NCI-H1417 (cell line): ENCODE measurements at regions not wholly inside any gene's neighbourhood (a gene's known extent, or its start where the extent isn't known, plus 50 kb on each side); places are given as distances from the start of the nearest gene placed in this dataset.
"Not testable (repeated sequence)": the region's sequence is repeated elsewhere in the genome, so short reads cannot be mapped to it uniquely, and the experiment has no call there.

ENCODE experiments used
- DNase-seq, 3 experiments: peaks; one replicate each; lab custom pipeline; 2025; lab: John Stamatoyannopoulos, UW

DNA sequence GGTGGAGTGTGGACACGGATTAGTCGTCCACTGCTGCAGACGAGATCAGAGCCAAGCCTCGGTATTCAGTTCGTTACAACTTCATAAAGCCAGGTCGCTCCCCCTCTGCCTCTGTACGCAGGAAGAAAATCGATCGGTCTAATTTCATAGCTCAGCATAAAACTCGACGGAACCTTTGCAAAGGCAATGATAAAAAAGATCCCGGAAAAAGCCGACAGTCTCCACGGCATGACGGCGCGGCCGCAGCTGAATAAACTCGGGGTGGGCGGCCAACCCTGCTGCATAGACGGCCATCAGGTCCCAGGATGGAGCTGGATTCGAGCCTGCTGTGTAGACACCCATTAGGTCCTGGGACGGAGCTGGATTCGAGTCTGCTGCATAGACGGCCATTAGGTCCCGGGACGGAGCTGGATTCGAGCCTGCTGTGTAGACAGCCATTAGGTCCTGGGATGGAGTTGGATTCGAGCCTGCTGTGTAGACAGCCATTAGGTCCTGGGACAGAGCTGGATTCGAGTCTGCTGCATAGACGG, 113.8 kb upstream of the PPP2R3B start:
- no peak for DNase-seq

DNA sequence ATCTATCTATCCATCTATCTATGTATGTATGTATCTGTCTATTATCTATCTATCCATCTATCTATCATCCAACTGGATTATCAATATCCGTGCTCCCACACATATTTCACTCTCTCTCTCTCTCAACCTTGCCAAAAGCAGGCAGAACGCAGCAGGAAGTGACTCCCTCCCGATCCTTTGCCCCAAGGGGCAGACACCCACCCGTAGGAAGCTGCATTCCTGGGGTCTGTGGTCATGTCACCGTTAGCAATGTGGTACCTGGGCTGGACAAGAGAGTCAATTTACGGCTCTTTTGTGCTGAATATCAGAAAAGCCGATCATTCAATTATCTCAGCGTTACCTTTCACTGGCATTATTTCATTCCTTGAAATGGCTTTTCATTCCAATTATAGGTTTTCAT, 119.6 kb upstream of the PPP2R3B start:
- DNase-seq = no peak

GRCh38 chrX:508163-508562, 121.5 kb upstream of the PPP2R3B start:
- DNase-seq = no peak

DNA sequence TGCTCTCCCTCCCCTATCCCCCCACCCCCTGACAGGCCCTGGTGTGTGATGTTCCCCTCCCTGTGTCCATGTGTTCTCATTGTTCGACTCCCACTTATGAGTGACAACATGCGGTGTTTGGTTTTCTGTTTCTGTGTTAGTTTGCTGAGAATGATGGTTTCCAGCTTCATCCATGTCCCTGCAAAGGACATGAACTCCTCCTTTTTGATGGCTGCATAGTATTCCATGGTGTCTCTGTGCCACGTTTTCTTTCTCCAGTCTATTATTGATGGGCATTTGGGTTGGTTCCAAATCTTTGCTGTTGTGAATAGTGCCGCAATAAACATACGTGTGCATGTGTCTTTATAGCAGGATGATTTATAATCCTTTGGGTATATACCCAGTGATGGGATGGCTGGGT, 121.8 kb upstream of the SHOX start:
- DNase-seq = not testable (repeated sequence)

GRCh38 chrX:511089-511488, 119.5 kb upstream of the SHOX start:
- DNase-seq = not testable (repeated sequence)

DNA sequence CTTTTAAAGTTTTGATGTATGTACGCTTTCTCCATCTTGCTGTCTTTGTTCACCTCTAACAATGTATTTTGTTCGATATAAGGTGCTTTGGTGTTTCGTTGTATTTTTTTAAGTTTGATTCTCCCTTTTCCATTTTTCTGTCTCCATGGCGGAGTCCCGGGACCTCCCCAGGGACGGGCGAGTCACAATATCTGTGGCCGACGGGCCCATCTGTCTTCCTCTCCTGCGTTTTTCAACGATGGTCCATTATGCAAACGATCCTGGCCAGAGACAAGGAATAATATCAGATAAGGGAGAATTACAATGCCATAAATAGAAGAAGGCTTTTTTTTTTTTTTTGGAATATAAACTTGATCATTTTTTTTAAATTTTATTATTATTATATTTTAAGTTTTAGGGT, 112.3 kb upstream of the SHOX start:
- no peak for DNase-seq

GRCh38 chrX:519741-520140, 110.8 kb upstream of the SHOX start:
- DNase-seq = no peak

DNA sequence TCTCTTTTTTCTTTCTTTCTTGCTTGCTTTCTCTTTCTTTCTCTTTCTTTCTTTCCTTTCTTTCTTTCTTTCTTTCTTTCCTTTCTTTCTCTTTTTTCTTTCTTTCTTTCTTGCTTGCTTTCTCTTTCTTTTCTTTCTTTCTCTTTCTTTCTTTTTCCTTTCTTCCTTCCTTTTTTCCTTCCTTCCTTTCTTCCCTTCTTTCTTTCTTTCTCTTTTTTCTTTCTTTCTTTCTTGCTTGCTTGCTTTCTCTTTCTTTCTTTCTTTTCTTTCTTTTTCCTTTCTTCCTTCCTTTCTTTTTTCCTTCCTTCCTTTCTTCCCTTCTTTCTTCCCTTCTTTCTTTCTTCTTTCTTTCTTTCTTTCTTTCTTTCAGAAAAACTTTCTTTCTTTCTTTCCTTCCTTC, 108.1 kb upstream of the SHOX start:
- no peak for DNase-seq

DNA sequence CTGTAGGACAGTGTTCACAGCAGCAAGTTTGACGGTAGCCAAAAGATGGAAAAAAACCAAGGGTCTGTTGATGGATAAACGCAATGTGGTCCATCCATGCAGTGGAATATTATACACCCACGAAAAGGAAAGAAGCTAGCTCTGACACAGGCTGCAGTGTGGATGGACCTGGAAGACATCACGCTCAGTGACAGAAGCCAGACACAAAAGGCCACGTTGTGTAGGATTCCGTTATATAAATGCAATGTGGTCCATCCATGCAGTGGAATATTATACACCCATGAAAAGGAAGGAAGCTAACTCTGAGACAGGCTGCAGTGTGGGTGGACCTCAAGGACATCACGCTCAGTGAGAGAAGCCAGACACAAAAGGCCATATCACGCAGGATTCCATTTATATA, 105.5 kb upstream of the SHOX start:
- DNase-seq = no peak

GRCh38 chrX:526295-527224, 104.0 kb upstream of the SHOX start:
- no peak for DNase-seq

GRCh38 chrX:530726-531610, 99.6 kb upstream of the SHOX start:
- no peak for DNase-seq

- no peak for DNase-seq
Measured at GRCh38 chrX:531611-531936, 99.0 kb upstream of the SHOX start.

- DNase-seq = no peak
Measured at GRCh38 chrX:534804-535203, 95.8 kb upstream of the SHOX start.

DNA sequence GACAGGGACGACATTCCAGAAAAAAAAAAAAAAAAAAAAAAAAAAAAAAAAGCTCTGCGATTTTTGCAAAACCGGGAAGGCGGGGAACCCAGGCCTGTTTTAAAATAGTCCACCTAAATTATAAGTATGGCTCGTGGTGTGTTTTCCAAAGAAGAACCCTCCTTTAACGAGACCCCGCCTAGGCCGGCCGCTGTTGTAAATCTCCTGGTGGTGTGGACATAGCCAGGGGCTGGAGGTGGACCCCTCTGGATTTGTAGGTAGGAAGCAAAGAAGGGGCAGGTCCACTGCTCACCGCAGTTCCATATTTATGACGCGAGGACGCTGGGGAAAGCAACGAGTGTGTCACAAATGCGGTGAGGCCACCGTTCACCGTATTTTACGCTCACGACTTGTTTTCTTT, 94.0 kb upstream of the SHOX start:
- DNase-seq = no peak

GRCh38 chrX:537151-537550, 93.4 kb upstream of the SHOX start:
- no peak for DNase-seq

DNA sequence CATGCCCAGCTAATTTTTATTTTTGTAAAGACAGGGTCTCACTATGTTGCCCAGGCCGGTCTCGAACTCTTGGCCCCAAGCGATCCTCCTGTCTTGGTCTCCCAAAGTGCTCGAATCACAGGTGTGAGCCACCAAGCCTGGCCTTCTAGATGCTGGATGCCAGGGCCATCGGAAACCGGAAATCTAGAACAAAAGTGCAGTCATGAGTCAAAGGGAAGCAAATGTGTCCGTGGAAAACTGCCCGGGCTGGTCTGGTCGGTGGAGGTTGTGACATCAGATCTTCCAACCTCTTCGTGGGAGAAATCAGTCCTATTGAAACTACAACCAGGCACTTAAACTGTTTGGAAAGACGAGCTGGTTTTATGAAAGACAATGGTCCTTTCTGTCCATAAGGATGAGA, 92.3 kb upstream of the SHOX start:
- no peak for DNase-seq

GRCh38 chrX:541006-541405, 89.6 kb upstream of the SHOX start:
- DNase-seq = not testable (repeated sequence)

- no peak for DNase-seq
Measured at GRCh38 chrX:542179-542578, 88.4 kb upstream of the SHOX start.

- DNase-seq = no peak
Measured at GRCh38 chrX:545452-545885, 85.1 kb upstream of the SHOX start.

DNA sequence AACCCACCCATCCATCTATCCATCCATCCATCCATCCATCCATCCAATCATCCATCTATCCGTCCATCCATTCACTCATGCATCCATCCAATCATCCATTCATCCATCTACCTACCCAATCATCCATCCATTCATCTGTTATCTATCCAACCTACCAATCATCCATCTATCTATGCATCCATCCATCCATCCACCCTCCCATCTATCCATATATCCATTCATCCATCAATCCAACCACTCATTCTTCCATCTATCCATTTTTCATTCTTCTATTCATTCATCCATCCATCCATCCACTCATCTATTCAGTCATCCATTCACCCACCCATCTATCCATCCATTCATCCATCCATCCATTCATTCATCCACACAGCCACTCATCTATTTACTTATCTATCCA, 80.1 kb upstream of the SHOX start:
- no peak for DNase-seq

DNA sequence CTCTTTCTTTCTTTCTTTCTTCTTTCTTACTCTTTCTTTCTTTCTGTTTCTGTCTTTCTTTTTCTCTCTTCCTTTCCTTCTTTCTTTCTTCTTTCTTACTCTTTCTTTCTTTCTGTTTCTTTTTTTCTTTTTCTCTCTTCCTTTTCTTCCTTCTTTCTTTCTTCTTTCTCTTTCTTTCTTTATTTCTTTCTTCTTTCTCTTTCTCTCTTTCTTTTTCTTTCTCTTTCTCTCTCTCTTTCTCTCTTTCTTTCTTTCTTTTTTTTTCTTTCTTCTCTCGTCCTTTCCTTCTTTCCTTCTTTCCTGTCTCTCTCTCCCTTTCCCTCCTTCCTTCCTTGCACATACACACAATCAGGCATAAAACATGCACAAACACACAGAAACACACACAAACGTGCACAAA, 79.3 kb upstream of the SHOX start:
- no peak for DNase-seq

DNA sequence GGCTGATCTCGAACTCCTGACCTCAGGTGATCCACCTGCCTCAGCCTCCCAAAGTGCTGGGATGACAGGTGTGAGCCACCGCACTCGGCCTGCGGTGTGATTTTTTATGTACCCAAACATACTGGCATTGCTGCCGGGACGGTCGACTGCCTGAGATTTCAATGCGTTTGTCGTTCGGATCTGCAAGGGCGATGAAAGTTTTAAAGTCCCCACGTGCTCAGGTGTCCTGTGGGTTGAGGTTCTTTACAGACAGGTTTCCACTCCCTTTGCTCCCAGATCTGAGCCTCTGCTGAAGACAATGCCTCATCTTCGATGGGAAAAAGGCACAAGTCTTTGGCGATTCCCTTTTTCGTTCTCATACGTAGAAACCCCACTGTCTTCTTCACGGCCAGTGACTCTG, 78.1 kb upstream of the SHOX start:
- DNase-seq = no peak

- DNase-seq = no peak
Measured at GRCh38 chrX:554271-554670, 76.3 kb upstream of the SHOX start.
